ENCODE measurements at regions not wholly inside any gene's neighbourhood (a gene's known extent, or its start where the extent isn't known, plus 50 kb on each side); places are given as distances from the start of the nearest gene placed in this dataset.

- no peak for TF ChIP-seq CTCF (IDR thresholded peaks at IDR 0.05; ENCODE audit: low read depth, low read length)
- no peak for DNase-seq (ENCODE audit: low read depth, low spot score)
- H3K4me3 ChIP-seq (ENCODE audit: low read depth, low read length): no peak overlapping the region
- in situ Hi-C loops (cut with HindIII; ENCODE audit: low sequenced_read_pairs): no loop called here
Measured at GRCh38 chr1:164261691-164262240, 297.2 kb upstream of the PBX1 start.

GRCh38 chr1:164263540-164263939, 295.4 kb upstream of the PBX1 start:
- in situ Hi-C loops (cut with HindIII; ENCODE audit: low sequenced_read_pairs): no loop called here
- H3K4me3 ChIP-seq (ENCODE audit: low read depth, low read length): no peak overlapping the region
- DNase-seq (ENCODE audit: low read depth, low spot score): no peak
- no peak for TF ChIP-seq CTCF (IDR thresholded peaks at IDR 0.05; ENCODE audit: low read depth, low read length)

- in situ Hi-C loops (cut with HindIII; ENCODE audit: low sequenced_read_pairs): no loop called here
- DNase-seq (ENCODE audit: low read depth, low spot score): no peak
- no peak for TF ChIP-seq CTCF (IDR thresholded peaks at IDR 0.05; ENCODE audit: low read depth, low read length)
- no peak overlapping the region for H3K4me3 ChIP-seq (ENCODE audit: low read depth, low read length)
Measured at GRCh38 chr1:164265232-164265631, 293.8 kb upstream of the PBX1 start.

GRCh38 chr1:164272156-164272555, 286.8 kb upstream of the PBX1 start:
- no peak overlapping the region for H3K4me3 ChIP-seq (ENCODE audit: low read depth, low read length)
- in situ Hi-C loops (cut with HindIII; ENCODE audit: low sequenced_read_pairs): no loop called here
- TF ChIP-seq CTCF (IDR thresholded peaks at IDR 0.05; ENCODE audit: low read depth, low read length): no peak
- DNase-seq (ENCODE audit: low read depth, low spot score): no peak

- in situ Hi-C loops (cut with HindIII; ENCODE audit: low sequenced_read_pairs): no loop called here
- DNase-seq (ENCODE audit: low read depth, low spot score): peak; percentile 12
- TF ChIP-seq CTCF (IDR thresholded peaks at IDR 0.05; ENCODE audit: low read depth, low read length): no peak
- no peak overlapping the region for H3K4me3 ChIP-seq (ENCODE audit: low read depth, low read length)
Measured at GRCh38 chr1:164296172-164296571, 262.8 kb upstream of the PBX1 start.

- DNase-seq (ENCODE audit: low read depth, low spot score): no peak
- H3K4me3 ChIP-seq (ENCODE audit: low read depth, low read length): no peak overlapping the region
- in situ Hi-C loops (cut with HindIII; ENCODE audit: low sequenced_read_pairs): no loop called here
- TF ChIP-seq CTCF (IDR thresholded peaks at IDR 0.05; ENCODE audit: low read depth, low read length): no peak
Measured at GRCh38 chr1:164308101-164308500, 250.9 kb upstream of the PBX1 start.

- TF ChIP-seq CTCF (IDR thresholded peaks at IDR 0.05; ENCODE audit: low read depth, low read length): no peak
- in situ Hi-C loops (cut with HindIII; ENCODE audit: low sequenced_read_pairs): no loop called here
- DNase-seq (ENCODE audit: low read depth, low spot score): peak; percentile 34
Measured at GRCh38 chr1:164310166-164310565, 248.8 kb upstream of the PBX1 start.

More at GRCh38 chr1:164310166-164310565, 248.8 kb upstream of the PBX1 start:
- no peak overlapping the region for H3K4me3 ChIP-seq (ENCODE audit: low read depth, low read length)
